ENCODE measurements at regions not wholly inside any gene's neighbourhood (a gene's known extent, or its start where the extent isn't known, plus 50 kb on each side); places are given as distances from the start of the nearest gene placed in this dataset.

DNA sequence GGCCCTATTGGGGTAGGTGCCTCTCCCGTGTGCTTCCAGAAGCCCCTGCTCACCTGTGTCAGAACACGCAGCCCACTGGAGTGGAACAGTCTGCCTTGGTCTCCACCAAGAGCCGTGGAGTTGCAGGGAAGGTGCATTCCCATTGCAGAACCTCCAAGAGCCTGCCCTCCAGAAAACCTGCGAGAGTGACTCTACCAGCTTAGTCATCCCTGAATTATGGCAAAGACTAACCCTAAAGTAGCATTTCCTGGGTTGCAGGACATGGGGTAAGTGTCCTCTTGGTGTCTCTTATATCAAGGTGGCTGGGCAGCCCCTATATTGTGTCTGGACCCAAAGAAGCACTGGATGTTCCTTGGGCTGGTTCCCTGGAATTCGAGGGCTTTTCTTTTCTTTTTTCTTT lies 224.6 kb downstream of the BCOR start:
- DNase-seq = no peak

DNA sequence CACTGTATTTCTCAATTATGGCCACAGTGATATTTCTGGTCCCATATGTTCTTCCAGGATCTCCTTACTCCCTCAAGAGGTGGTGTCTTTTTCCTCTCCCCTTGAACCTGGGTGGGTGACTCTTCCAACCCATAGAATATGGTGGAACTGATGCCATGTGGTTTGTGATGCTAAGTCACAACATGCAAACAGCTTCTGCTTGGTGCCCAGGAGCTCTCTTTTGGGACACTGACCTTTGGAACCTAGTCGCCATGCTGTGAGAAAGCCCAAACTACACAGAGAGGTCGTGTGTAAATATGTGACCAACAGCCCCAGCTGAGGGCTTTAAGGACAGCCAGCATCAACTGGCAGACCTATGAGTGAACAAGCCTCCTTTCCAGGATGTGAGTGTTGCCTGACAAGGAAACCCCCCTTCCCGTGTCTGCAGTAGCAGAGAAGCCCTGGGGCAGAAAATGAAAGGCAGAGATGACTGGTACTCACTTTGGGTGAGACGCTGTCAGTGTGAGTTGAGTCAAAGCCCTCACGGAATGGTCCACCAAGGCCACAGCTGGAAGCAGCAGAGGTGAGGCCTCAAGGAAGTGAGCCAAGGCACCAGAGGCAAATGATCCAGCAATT lies 223.4 kb downstream of the BCOR start:
- DNase-seq = no peak

DNA sequence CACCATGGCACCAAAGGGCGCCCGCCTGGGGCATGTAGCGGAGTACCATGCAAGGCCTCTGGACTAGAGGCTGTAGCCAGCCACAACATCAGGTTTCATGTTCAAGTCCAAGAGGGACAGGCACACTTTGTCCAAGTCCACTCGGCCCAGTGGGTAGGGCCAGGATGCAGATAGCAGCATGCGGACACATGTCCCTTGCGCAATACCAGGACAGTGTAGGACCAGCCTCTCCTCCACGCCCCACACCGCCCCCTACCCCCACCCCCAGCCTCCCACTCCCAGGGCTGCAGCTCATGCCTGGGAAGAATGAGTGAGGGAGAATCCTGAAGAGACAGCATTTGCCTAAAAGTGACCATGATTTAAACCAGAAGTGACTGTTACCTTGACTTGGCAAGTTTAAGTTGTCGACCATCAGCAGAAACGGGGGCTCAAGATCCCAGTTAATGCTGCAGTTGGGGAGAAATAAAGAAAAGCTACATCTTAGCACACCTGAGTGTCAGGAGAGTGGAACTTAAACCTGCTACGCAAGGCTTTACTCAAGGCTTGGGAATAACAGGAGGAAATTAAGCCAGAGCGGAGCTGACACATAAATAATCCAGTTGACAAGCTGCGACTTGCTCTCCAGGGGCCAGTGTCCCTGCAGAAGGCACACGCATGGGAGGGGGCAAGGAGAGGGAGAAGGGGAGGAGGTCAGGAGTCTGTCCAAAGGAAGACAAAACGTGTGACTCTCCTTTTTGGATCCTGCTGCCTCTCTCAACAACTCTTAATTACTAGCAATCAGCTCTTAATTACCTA lies 221.7 kb downstream of the BCOR start:
- no peak for DNase-seq

DNA sequence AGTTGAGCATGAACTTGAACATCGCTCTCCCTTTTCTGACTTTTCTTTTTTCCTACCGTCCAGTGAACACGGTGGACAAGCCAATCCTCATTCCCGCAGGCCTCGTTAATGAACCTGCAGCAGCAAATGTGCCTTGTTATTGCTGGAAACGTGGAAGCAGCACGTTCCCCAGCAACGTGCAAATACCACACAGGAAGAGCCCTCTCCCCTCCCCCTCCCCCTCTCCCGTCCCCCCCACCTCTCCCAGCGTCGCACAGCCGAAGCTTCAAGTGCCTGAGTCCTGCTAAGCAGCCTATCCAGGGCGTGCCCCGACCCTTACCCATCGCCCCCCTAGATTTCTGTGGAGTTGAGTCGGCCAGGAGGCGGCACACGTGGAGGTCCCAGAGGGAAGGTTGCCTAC lies 219.9 kb downstream of the BCOR start:
- DNase-seq = no peak

DNA sequence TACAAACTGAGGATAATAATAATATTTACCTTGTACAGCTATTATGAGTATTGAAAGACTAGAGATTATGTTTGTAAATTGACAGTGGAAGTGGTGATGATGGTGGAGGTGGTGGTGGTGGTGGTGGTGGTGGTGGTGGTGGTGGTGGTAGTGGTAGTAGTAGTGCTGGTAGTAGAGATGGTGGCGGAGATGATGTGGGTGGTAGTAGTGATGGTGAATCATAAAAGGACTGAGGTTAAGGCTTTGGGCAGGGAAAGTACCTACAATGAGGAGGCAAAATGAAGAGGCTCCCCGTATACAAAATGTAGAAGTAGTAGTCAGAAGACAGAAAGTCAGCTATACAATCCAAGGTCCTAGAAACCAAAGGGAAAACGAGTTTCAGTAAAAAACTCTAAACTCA lies 214.1 kb downstream of the BCOR start:
- no peak for DNase-seq

DNA sequence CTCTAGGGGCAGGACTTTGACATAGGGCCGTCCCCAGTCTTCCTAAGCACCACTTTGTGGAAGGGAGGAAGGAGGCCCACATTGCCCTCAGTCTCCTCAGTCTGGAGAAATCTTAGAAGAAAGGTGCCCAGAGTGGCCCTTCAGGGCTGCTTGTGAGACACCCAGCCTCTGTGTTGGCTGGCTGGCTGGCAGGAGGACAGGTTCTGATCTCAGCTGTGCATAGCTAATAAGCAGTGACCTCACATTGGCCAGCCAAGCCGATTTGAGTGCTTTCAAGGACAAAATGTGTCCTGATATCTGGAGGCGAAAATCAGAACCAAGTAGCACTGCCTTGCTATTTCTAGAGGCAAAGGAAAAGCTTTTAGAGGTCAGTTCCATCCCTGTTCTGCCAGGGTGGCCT lies 211.5 kb downstream of the BCOR start:
- no peak for DNase-seq

DNA sequence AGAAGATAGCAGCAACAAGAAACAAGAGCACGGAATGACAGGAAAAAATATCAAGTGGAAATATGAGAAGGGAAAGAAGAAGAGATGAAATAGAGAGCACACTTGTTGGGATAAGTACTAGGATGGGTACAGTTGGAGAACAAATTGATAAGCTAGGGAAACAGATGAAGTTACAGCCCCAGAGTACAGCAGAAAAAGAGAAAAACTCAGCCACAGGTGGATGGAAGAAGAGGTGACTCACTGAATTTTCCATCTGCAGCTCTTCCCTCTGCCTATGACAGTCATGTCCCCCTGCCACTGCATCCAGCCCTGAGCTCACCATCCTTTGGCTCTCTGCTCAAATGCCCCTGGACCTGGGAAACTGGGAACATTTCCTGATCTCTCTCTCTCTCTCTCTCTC lies 209.0 kb downstream of the BCOR start:
- no peak for DNase-seq

DNA sequence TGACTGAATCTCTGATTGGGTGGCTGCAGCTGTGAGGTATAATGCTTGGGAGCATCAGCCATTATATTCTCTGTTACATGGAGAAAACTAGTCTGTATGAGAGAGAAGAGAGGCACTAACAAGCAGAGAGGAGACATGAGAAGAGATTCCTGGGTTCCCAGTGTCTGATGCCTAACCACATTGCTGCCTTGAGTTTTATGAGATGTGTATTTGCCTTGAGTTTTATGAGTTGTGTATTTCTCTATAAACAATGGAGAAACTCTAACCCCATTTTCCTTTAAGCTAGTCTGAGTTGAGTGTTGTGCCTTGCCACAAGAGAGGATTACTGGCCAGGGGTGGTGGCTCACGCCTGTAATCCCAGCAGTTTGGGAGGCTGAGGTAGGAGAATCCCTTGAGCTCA lies 208.1 kb downstream of the BCOR start:
- no peak for DNase-seq

DNA sequence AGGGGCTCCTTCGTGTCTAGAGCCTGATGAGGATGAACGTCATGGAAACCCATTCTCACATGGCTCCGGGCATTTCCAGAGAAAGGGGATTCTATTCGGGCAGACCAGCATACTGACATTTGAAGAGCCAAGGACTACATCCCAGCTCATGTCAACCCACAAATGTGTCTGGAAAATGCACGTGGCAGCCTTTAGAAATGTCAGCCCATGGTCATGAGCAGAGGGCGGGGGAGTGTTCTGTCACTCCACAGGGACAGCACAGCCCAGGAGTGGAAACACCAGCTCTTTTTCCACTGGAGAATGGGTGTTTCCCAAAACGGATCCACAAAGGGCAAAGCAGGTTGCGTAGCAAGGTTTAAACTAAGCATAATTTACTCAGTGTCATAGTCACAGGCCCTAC lies 207.0 kb downstream of the BCOR start:
- no peak for DNase-seq

DNA sequence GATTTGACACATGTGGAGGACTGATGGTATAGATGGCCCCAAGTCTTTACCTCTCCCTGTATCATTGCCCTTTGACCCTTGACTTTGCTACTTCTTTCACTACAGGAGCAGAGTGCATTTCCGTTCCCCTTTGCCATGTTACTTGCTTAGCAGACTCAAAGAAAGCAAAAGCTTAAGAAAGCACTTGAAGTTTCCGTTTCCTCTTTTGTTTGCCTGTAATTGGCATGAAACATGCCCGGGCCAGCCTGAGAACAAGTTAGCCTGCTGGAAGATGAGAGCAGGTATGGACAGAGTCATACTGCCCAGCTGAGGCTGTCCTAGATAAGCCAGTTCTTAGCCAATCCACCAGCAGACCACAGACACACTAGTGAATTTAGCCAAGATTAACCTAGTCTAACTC lies 206.0 kb downstream of the BCOR start:
- no peak for DNase-seq

DNA sequence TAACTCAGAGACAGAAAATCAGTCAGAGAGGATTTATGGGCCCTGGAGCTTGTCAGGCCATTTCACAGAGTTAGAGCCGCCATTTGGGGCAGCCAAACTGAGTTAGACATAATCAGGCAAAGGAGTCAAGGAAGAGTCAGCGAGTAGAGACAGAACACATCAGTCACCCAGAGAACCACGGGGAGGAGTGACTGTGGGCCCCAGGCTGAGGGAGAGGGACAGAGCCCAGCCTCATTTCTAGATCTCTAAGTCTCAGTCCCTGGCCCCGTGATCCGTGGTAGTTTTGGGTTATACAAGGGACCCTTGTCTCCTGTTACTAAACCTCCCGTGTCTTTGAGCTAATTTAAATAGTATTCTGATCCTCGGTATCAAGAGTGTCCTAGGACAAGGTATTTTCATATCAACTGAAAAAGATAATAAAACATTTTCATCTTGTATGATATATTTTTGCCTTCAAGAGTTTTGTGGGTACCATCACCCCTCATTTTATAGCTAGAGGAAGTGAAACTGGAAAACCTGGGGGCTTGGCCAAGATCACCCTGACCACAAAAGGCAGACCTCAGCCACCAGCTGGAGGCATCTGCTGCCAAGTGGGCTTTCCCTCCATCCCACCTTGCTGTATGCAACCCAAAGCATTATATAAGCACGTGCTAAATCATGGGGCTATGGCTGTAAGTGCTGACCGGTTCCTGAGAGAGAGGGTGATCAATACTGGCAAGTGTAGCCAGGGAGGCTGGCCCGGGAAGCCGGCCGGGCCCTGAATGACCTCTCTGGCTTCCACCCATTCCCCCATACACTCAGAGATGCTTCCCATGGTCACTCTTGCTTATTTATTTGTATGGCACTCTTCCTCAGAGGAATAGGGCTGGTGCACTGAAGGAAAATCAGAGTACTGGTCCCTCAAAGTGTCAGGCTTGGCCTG lies 204.1 kb downstream of the BCOR start:
- DNase-seq = no peak

DNA sequence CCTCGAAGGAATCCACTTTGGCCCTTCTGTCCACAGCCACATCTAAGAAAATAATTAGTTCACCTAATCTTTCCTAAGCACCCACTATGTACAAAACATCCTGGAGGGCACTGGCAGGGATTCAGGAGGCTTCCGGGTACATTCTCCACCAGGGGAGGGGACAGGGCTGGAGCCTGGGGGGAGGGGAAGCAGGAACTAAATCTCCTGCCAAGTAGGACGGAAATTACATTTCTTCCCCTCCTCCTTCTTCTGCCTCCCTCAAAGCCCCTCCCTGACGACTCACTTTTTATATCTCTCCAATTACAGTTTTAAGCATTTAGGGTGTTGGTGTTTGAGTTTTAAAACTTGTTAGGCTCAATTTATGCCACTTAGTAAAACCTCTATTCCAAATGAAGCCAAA lies 203.1 kb downstream of the BCOR start:
- no peak for DNase-seq

DNA sequence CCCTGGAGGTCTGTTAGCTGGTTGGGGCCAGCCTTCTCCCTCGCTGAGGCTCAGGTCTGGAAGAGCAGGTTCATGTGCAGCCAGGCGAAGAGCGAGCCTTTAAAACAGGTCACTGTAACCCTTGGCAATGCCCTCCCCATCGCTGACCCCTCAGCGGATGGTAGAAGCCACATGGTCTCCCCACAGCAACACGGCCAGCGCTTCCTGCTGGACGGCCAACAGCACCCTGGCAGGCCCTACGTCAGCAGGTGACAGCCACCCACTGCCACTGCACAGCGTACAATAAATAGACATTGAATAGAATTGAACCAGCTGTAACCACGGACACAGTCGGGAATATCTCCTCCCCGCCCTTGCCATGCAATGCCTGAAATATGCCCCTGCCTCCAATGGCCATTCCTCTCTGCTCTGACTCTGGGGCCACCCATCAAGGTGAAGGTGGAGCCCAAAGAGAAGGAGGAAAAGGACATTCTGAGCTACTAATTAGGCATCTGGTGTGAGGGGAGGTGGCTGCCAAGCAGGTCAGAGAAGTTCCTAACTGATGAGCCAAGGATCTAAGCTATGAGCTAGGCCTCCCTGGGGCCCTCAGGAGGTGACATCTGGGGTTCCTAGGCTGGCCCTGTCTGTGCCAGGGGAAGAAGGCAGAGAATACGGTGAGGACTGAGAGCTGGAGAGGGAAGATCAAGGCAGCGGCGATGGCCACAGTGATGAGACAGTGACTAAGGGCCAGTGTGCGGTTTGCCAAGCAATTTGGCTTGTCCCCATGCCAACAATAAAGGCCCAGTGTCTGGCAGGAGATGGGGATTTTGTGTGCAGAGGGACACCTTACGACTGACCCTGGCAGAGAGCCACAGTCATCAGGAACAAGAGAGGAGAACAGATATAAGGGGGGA lies 202.3 kb downstream of the BCOR start:
- no peak for DNase-seq

DNA sequence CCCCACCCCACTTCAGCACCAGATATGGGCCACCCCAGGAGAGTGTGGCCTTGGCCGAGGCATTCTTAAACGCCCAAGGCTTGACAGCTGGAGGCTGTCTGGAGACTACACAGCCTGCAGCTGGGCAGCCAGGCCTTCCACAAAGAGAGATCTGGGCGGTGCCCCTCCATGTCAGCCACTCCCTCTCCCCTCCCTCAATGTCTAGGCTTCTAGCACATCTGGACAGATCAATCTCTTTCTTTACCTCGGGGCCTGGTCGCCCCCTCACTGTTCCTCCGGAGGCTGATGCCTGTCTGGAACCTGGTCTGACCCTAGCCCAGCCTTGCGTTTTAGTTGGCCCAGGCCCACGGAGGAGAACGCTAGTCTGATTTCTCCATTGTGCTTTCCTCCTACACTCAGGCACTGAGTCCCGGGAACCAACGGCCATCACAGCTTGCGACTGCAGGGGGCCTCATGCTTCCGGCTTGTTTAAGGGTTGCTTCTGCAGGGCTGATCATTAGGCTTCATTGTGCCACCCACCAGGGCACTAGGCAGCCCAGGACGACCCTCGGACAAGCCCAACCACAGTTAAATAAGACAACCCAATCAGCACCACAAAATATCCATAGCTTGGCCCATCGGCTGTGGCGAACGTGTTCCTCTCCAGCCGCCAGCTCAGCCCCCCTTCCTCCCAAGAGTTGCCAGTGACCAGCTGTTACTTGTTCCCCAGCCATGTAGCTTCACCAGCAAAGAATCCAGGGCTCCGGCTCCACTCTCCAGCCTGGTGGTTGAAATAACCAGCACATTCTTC lies 200.6 kb downstream of the BCOR start:
- DNase-seq = no peak

DNA sequence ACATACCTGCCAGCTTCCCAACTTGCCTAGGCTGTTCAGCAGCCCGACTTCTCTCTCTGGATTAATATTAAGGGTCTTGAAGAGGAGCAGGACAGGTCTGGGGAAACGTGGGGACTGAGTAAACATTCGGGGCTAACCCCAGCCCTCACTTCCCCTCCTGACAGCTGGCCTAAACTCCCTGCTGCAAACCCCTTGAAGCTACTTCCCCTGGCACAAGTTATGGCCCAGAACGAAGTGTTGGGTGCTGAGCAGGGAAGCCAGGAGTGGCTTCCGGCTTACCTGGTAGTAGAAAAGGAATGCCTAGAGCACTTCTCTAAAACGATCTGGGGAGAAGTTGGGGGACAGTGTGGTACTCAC lies 200.0 kb downstream of the BCOR start:
- no peak for DNase-seq

DNA sequence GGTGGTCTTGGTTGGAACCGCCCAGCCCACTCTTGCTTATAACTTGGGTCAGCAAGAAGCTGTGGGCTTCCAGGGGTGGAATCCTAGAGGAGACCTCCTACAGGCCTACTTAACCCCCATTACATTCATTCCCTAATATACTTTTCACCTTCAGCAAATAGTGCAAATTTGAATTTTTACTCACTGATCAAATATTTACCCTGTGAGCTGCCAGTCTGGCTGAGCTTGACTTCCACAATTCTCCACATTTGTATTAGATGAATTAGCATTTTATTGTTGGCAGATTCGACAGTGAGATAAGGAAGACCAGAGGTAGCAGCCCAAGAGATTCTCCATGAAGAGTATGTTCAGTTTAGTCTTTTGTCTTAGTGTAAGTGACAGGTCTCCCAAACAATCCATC lies 199.6 kb downstream of the BCOR start:
- no peak for DNase-seq

DNA sequence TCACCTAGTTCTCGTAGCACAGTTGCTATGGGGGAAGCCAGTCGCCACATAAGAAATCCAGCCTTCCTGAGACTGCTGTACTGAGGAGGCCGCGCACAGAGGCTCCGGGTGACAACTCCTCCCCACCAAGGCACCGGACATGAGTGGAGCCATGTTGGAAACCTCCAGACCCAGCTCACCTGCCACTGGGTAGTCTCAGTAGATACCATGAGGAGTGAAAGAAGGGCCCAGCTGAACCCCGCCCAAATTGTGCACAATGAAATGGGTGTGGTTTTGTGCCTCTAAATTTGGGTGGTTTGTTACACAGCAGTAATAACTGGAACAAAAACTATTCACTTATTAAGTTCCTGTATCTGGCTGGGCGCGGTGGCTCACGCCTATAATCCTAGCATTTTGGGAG lies 198.7 kb downstream of the BCOR start:
- DNase-seq = no peak

DNA sequence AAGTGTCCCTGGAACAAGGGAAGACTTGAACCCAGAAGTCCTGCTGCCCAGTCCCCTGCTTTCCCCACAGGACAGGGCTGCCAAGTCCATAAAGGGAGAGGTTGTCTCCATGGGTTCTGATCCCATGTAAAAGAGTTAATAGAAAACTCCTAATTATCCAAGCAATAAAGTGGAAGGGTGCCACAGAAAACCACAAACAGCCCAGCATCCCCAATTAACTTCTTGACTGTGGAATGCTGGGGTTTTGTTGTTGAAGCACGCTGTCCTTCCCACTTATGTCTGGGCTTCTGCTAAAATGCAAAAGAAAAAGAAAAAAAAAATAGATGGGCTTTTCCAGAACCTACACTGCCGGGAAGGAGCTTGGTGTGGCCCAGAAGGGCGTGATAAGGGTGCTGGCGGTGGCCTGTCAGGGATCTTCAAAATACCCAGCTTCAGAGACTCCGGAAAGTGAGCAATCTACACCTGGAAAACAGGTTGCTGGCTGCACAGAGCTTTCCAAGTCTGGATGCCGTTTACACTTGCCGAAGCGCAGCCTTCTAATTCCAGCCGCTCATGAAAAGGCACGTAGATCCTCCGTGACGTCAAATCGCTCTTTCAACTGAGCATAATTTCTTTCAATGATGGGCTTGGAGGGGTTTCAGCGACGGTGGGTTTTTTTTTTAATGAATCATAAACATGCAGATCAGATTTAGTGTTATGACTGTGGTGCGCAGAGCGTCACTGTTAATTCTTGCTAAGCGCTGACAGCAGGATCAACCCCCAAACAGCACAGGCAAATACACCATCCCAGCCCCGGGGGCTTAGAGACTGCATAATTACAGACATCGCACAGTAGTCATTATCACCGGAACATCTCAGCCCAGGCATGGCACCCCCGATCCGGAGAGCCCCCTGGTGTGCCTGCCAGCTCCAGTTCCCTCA lies 197.6 kb downstream of the BCOR start:
- no peak for DNase-seq

DNA sequence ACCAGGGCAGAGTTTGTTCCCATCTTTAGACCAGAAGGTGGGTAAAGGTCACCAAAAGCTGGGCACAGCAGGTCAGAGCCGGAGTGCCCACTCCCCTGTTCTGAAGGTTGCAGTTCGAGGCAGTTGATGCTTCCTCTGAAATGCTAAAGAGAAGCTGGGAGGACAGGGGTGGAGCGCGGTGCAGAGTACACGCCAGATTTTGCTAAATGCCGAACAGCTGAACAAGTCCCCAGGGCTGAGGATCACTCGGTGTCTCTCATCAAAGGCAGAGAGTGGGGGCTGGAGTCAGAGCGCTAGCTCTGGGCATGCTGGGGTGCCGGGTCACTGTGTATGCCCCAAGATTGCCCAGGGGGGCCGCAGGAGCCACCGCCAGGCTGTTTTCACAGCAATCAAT lies 197.0 kb downstream of the BCOR start:
- DNase-seq = no peak

DNA sequence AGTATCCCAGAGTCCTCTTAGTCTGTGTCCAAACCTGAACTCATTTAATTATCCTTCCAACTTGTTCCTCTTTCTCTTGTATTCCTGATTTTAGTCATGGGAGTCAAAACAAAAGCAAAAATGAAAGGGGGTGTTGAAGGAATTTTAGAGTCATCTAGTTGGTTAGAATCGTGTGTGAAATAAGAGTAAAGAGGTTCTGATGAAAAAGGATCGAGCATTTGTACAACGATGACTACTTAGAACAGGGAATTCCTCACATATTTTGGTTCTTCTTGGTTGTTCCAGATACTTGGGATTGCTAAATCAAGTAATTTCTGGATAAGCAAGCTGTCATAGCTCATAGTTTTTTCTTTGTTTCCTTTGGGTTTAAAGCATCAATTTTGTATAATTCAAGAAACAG lies 194.4 kb downstream of the BCOR start:
- no peak for DNase-seq

DNA sequence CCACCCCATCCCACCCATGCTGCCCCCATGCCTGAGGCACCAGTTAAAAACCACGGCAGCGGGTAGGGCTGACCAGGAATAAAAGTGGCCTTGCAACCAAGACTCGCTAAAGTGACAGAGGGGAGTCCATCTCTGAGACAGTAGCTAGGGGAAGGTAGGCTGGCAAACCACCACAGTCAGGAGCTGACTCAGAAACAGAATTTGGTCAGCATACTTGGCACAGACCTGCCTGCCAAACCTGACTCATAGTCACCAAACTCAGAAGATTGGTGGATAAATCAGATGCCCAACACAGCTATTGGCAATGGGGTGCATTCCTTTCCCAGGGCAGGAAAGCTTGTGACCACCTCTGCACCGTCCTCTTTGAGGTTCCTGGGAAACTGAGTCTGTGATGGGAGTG lies 193.8 kb downstream of the BCOR start:
- no peak for DNase-seq

Data from effector CD8-positive, alpha-beta T cell (primary cell).